Liver (tissue), 8 donors: ENCODE measurements at regions not wholly inside any gene's neighbourhood (a gene's known extent, or its start where the extent isn't known, plus 50 kb on each side); places are given as distances from the start of the nearest gene placed in this dataset.

ENCODE experiments used
- DNase-seq: peaks from one replicate; pipeline ENCODE4 v3.0.0-alpha.2; 2017; ENCODE audit warnings: low spot score
- H3K27ac ChIP-seq, 2 donors: one replicate each; pipeline ENCODE4 v1.7.0; 2013; ENCODE audit warnings: inconsistent platforms in 2 of 2, low read length in 2 of 2, control low read depth in 1 of 2, low read depth in 1 of 2, mild to moderate bottlenecking in 1 of 2
- H3K27me3 ChIP-seq, 4 donors: one replicate each; pipeline versions ENCODE4 v1.6.1 to v1.7.0; 2013; ENCODE audit warnings: low read length in 3 of 4, inconsistent platforms in 1 of 4, mild to moderate bottlenecking in 1 of 4, moderate library complexity in 1 of 4; ENCODE audit not compliant: control insufficient read depth in 4 of 4, insufficient read depth in 4 of 4
- H3K36me3 ChIP-seq, 4 donors: one replicate each; pipeline versions ENCODE4 v1.6.1 to v1.7.0; 2013; ENCODE audit warnings: low read length in 3 of 4, mild to moderate bottlenecking in 3 of 4, low read depth in 1 of 4, moderate library complexity in 1 of 4; ENCODE audit not compliant: control insufficient read depth in 4 of 4, insufficient read depth in 3 of 4
- H3K4me1 ChIP-seq, 4 donors: one replicate each; pipeline versions ENCODE4 v1.6.1 to v1.7.0; 2013; ENCODE audit warnings: low read length in 3 of 4, mild to moderate bottlenecking in 3 of 4, moderate library complexity in 1 of 4; ENCODE audit not compliant: control insufficient read depth in 4 of 4, insufficient read depth in 4 of 4
- H3K4me3 ChIP-seq, 3 donors: one replicate each; pipeline versions ENCODE4 v1.6.1 to v1.7.0; 2013; ENCODE audit warnings: low read length in 3 of 3, control low read depth in 1 of 3, low read depth in 1 of 3, mild to moderate bottlenecking in 1 of 3
- H3K9ac ChIP-seq, 2 donors: one replicate each; pipeline ENCODE4 v1.7.0; 2013; ENCODE audit warnings: low read length in 2 of 2, mild to moderate bottlenecking in 2 of 2, moderate library complexity in 2 of 2, control low read depth in 1 of 2, low read depth in 1 of 2
- H3K9me3 ChIP-seq, 4 donors: one replicate each; pipeline versions ENCODE4 v1.6.1 to v1.7.0; 2013; ENCODE audit warnings: low read length in 3 of 4; ENCODE audit not compliant: control insufficient read depth in 4 of 4
- ATF3 ChIP-seq: IDR thresholded peaks from 2 replicates; pipeline ENCODE4 v1.6.1; 2016; ENCODE audit warnings: antibody characterized with exemption
- CTCF ChIP-seq: fragments of 150-350 bp; IDR thresholded peaks from 2 replicates; pipeline ENCODE4 v1.5.1; 2017; ENCODE audit warnings: improper control_type of control experiment, low read depth, low read length; ENCODE audit not compliant: missing input control
- EGR1 ChIP-seq, 2 donors: IDR thresholded peaks; 2 replicates each; pipeline ENCODE4 v1.6.1; 2016 to 2018; ENCODE audit warnings: antibody characterized with exemption in 2 of 2, low read depth in 2 of 2
- FOXA1 ChIP-seq: IDR thresholded peaks from 2 replicates; pipeline ENCODE4 v1.6.1; 2016; ENCODE audit warnings: antibody characterized with exemption
- FOXA2 ChIP-seq: IDR thresholded peaks from 2 replicates; pipeline ENCODE4 v1.6.1; 2016; ENCODE audit warnings: antibody characterized with exemption
- GABPA ChIP-seq, 2 donors: IDR thresholded peaks in 1 of 2; conservative IDR thresholded peaks in 1 of 2; 2 replicates each; pipeline ENCODE4 v1.6.1; 2016; ENCODE audit warnings: antibody characterized with exemption in 2 of 2, mild to moderate bottlenecking in 1 of 2, moderate library complexity in 1 of 2
- HNF4A ChIP-seq, 2 donors: conservative IDR thresholded peaks; 2 replicates each; pipeline ENCODE4 v1.6.1; 2016; ENCODE audit warnings: antibody characterized with exemption in 2 of 2, mild to moderate bottlenecking in 2 of 2
- HNF4G ChIP-seq: IDR thresholded peaks from 2 replicates; pipeline ENCODE4 v1.6.1; 2016; ENCODE audit warnings: antibody characterized with exemption
- JUND ChIP-seq, 2 donors: IDR thresholded peaks; 2 replicates each; pipeline ENCODE4 v1.6.1; 2016; ENCODE audit warnings: antibody characterized with exemption in 2 of 2
- MAX ChIP-seq: IDR thresholded peaks from 2 replicates; pipeline ENCODE4 v1.6.1; 2016; ENCODE audit warnings: antibody characterized with exemption
- NR2F2 ChIP-seq: IDR thresholded peaks from 2 replicates; pipeline ENCODE4 v1.6.1; 2016; ENCODE audit warnings: antibody characterized with exemption
- RAD21 ChIP-seq, 2 donors: IDR thresholded peaks; 2 replicates each; pipeline ENCODE4 v1.6.1; 2016; ENCODE audit warnings: antibody characterized with exemption in 2 of 2, mild to moderate bottlenecking in 2 of 2
- REST ChIP-seq: IDR thresholded peaks from 2 replicates; pipeline ENCODE4 v1.6.1; 2016; ENCODE audit warnings: antibody characterized with exemption, mild to moderate bottlenecking
- RXRA ChIP-seq, 2 donors: IDR thresholded peaks; 2 replicates each; pipeline ENCODE4 v1.6.1; 2017 to 2018; ENCODE audit warnings: antibody characterized with exemption in 2 of 2, mild to moderate bottlenecking in 1 of 2
- SP1 ChIP-seq: IDR thresholded peaks from 2 replicates; pipeline ENCODE4 v1.6.1; 2018; ENCODE audit warnings: antibody characterized with exemption, mild to moderate bottlenecking
- TAF1 ChIP-seq: conservative IDR thresholded peaks from 2 replicates; pipeline ENCODE4 v1.6.1; 2016; ENCODE audit warnings: antibody characterized with exemption, mild to moderate bottlenecking
- YY1 ChIP-seq: IDR thresholded peaks from 2 replicates; pipeline ENCODE4 v1.6.1; 2016; ENCODE audit warnings: antibody characterized with exemption, mild to moderate bottlenecking
- ZBTB33 ChIP-seq: IDR thresholded peaks from 2 replicates; pipeline ENCODE4 v1.6.1; 2016; ENCODE audit warnings: antibody characterized with exemption
- WGBS: extraction: QIAGEN DNeasy Blood & Tissue Kit; methylation state at CpG from one replicate; pipeline ENCODE4 v1.1.7; 2013; 5-methylcytosine and 5-hydroxymethylcytosine counted together
- donor health status: healthy.
- donor health status: healthy.
- donor health status: healthy.
- donor health status: healthy.
- donor health status: healthy.

- no peaks in the 10 kb centered on the region for H3K9me3 ChIP-seq
- H3K27me3 ChIP-seq: no peaks in the 10 kb centered on the region
- H3K4me3 ChIP-seq: no peak overlapping the region
- no peak for DNase-seq
- no peaks in the 10 kb centered on the region for H3K4me1 ChIP-seq
- H3K9ac ChIP-seq: no peak overlapping the region
- WGBS: 9% methylated on average over 5 of the region's 5 CpGs
- no peak for TF ChIP-seq HNF4G
- no peak for TF ChIP-seq FOXA1
- no peak for TF ChIP-seq JUND (IDR thresholded peaks at IDR 0.05)
- no peak for TF ChIP-seq ATF3
- no peak for TF ChIP-seq FOXA2
- no peak overlapping the region for H3K27ac ChIP-seq
- no peaks in the 10 kb centered on the region for H3K36me3 ChIP-seq
These were observed 243.5 kb upstream of the KCNIP4 start for GRCh38 chr4:22192084-22192511.

GRCh38 chr4:22191565-22191964 lies 243.0 kb upstream of the KCNIP4 start:
- Histone ChIP-seq H3K36me3 (no peaks in the 10 kb centered on the region), H3K4me1 (no peaks in the 10 kb centered on the region), H3K27ac (no peak overlapping the region), H3K9ac (no peak overlapping the region), H3K4me3 (no peak overlapping the region), H3K9me3 (no peaks in the 10 kb centered on the region), H3K27me3 (no peaks in the 10 kb centered on the region)
- WGBS: 49% methylated on average over 2 of the region's 2 CpGs
- TF ChIP-seq MAX (no peak), HNF4G (no peak), FOXA1 (no peak), YY1 (no peak), GABPA (IDR thresholded peaks at IDR 0.05 in 1 of 2, conservative IDR thresholded peaks at IDR 0.05 in 1 of 2) (no peak), TAF1 (no peak), NR2F2 (no peak), SP1 (no peak), HNF4A (conservative IDR thresholded peaks at IDR 0.05) (no peak), FOXA2 (no peak), JUND (IDR thresholded peaks at IDR 0.05) (no peak), RAD21 (IDR thresholded peaks at IDR 0.05) (no peak), ATF3 (no peak), EGR1 (IDR thresholded peaks at IDR 0.05; ENCODE audit: low read depth in 2 of 2) (no peak), ZBTB33 (no peak), REST (no peak), RXRA (IDR thresholded peaks at IDR 0.05) (no peak), CTCF (no peak)
- DNase-seq: no peak
